Kidney glomerular epithelial cell (primary cell): ENCODE measurements at regions not wholly inside any gene's neighbourhood (a gene's known extent, or its start where the extent isn't known, plus 50 kb on each side); places are given as distances from the start of the nearest gene placed in this dataset.

Experiments used
- DNase-seq: peaks from one replicate; lab custom pipeline; 2025; lab: John Stamatoyannopoulos, UW

DNA sequence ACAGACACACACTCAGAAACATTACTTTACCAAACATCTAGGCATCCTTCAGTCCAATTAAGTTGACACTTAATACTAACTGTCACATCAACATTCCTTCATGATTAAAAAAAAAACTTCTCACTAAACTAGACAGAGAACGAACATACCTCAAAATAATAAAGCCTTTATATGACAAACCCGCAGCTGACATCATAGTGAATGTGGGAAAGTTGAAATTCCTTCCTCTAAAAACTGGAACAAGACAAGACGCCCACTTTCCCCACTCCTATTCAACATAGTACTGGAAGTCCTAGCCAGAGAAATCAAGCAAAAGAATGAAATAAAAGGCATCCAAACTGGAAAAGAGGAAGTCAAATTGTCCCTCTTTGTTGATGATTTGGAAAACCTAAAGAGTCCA is 96.9 kb upstream of the PPP1R9A start:
- DNase-seq = no peak

DNA sequence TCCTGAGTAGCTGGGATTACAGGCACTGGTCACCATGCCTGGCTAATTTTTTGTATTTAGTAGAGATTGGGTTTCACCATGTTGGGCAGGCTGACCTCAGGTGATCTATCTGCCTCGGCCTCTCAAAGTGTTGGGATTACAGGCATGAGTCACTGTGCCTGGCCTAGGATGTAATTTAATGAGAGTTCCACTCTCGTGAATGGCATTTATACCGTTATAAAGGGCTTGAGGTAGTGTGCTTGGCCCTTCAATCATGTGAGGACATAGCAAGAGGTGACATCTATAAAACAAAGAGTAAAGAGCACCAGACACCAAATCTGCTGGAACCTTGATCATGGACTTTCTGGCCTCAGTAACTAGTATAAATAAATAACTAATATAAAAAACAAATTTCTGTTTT is 93.5 kb upstream of the PPP1R9A start:
- no peak for DNase-seq

DNA sequence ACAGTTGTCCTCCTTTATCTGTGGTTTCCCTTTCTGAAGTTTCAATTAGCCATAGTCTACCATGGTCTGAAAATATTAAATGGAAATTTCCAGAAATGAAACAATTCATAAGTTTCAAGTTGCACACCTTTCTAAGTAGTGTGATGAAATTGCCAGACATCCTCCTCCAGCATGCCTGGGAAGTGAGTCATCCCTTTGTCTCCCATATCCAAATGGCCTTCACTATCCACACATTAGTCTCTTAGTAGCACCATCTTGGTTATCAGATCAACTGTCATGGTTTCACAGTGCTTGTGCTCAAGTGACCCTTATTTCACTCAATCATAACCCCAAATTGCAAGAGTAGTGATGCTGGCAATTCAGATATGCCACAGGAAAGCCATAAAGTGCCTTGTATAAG is 83.4 kb upstream of the PPP1R9A start:
- peak; percentile 51 for DNase-seq

DNA sequence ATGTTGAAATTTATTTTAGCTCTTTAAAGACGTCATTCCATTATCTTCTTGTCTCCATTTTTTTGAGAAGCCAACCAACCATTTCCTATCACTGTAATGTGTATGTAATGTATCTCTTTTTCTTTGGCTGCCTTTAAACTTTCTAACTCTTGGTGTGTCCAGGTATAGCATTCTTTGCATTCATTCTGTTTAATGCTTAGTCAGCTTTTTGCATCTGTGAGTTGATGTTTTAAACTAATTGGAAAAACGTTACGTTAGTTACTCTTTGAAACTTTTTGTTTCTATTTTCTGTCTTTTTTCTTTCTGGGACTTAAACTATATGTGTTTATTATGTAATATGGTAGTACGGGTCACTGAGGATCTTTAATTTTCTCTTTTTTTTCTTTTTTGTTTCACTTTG is 77.4 kb upstream of the PPP1R9A start:
- no peak for DNase-seq

DNA sequence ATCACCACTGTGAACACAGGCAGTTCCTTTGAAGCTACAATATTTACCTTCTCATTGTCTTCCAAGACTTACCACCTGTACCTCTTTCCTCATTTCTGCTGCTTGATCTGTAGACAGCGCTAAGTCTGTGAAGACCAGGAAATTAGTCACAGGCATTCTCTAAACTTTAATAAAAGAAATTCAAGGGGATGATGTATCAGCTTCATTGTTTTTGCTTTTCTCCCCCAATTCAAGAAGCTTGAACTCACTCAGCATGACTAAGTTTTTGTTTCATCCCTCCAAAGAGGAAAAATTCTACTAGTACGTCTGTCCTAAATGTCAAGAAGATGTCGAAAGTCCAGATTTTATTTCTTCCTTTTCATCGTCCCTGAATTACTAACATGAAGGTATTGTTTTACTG is 75.3 kb upstream of the PPP1R9A start:
- DNase-seq = no peak

DNA sequence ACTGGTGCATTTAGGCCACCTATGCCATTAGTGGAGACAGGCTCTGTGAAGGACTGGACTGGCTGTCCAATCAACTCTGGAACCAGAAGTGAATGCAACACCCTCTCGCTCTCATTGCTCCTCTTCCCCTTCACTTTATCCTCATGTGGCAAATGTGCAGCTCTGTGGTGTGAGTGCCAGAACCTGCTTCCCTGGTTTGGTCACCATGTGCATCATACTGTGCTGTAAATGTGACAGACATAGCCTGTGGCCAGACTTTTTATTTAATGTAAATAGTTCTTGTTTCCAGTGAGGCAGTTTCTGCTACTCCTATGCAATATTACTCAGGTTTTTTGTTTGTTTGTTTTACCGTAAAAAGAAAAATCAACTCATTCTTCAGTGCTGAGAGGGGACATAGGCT is 73.0 kb upstream of the PPP1R9A start:
- no peak for DNase-seq

DNA sequence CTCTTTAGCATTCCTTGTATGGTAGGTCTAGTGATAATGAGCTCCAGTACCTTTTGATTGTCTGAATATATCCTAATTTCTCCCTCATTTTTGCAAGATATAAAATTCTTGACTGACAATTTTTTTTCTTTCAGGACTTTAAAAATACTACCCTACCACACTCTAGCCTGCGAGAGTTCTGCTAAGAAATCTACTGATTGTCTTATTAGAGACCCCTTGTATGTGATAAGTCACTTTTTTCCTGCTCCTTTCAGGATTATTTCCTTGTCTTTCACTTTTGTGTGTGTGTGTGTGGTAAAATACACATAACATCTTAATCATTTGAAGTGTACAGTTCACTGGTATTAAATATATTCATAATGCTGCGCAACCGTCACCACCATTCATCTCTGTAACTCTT is 68.7 kb upstream of the PPP1R9A start:
- no peak for DNase-seq

DNA sequence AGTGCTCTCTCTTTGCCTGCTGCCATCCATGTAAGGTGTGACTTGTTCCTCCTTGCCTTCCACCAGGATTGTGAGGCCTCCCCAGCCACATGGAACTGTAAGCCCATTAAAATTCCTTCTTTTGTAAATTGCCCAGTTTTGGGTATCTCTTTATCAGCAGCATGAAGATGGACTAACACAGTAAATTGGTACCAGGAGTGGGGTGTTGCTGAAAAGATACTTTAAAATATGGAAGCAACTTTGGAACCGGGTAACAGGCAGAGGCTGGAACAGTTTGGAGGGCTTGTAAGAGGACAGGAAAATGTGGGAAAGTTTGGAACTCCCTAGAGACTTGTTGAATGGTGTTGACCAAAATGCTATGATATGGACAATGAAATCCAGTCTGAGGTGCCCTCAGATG is 63.8 kb upstream of the PPP1R9A start:
- no peak for DNase-seq

DNA sequence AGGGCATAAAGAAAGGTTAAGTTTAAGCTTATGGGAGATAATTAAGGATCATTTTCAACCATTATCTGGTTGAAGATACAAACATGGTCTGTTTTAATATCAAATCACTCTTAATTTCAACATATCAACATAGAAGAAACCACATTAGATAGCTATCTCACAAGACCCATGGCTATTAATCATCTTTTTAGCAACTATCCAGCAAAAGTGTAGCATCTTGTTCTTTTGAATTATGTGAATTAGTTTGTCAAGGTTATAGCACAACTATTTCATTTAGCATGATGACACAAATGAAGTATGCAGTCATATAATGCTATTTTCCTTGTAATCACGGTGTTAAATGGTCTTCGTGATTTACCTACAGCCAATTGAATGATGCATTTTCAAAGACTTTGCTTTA is 58.9 kb upstream of the PPP1R9A start:
- no peak for DNase-seq

DNA sequence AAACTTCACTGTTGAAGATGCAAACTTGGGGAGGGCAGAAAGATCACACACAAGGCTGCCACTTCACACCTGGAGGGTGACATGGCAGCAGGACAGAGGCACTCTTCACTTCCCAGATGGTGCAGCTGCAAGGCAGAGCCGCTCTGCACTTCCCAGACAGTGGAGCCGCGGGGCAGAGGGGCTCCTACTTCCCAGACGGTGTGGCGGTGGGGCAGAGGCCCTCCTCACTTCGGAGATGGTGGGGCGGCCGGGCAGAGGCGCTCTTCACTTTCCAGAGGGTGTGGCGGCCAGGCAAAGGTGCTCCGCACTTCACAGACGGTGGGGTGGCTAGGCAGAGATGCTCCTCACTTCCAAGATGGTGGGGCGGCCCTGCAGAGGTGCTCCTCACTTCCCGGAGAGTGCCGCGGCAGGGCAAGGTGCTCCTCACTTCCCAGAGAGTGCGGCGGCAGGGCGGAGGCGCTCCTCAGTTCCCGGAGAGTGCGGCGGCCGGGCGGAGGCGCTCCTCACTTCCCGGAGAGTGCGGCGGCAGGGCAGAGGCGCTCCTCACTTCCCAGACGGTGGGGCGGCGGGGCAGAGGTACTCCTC is 58.3 kb upstream of the PPP1R9A start:
- DNase-seq = no peak

DNA sequence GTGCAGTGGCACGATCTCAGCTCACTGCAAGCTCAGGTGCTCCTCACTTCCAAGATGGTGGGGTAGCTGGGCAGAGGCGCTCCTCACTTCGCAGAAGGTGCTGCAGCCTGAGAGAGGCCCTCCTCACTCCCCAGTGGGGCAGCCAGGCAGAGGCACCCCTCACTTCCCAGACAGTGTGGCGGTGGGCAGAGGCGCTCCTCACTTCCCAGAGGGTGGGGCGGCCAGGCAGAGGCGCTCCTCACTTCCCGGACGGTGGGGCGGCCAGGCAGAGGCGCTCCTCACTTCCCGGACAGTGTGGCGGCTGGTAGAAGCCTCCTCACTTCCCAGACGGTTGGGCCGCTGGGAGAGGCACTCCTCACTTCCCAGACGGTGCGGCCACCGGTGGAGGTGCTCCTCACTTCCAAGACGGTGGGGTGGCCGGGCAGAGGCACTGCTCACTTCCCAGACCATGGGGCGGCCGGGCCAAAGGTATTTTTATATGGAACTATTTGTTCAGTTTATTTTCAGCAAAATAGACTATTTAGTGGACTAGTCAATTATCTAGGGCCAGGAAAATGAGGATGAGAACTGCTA is 57.7 kb upstream of the PPP1R9A start:
- no peak for DNase-seq

DNA sequence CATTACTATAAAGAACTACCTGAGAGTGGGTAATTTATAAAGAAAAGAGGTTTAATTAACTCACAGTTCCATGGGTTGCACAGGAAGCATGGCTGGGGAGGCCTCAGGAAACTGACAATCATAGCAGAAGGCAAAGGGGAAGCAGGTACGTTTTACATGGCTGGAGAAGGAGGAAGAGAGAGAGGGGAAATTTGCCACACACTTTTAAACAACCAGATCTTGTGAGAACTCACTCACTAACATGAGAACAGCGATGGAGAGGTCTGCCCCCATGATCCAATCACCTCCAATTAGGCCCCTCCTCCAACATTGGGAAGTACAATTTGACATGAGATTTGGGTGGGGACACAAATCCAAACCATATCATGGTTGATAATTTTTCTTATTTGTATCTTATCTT is 51.8 kb upstream of the PPP1R9A start:
- DNase-seq = no peak

DNA sequence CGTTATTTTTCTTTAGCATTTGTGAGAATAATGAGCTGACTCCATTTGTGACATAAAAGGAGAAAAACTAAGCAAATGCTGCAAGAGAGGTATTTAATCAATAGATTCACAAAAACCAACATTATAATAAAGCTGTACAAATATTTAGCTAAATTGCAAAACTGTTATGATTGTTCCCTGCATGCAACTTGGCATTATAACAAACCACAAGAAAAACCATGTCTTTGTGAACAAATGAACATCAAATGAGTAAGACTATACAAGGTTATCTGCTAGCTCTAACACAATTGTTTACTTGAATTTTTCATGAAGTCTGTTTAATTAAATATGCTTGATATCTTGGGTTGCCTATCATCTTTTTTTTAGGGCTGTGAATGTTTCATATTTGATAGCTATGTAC is 50.8 kb upstream of the PPP1R9A start:
- DNase-seq = no peak
